Right renal cortex interstitium (tissue), 3 donors: ENCODE measurements at regions not wholly inside any gene's neighbourhood (a gene's known extent, or its start where the extent isn't known, plus 50 kb on each side); places are given as distances from the start of the nearest gene placed in this dataset.
"Not testable (repeated sequence)": the region's sequence is repeated elsewhere in the genome, so short reads cannot be mapped to it uniquely, and the experiment has no call there.

ENCODE experiments used
- DNase-seq, 3 donors: peaks; one replicate each; pipeline ENCODE4 v3.0.0-alpha.2; 2013; ENCODE audit warnings: low read depth in 3 of 3, low spot score in 2 of 3

DNA sequence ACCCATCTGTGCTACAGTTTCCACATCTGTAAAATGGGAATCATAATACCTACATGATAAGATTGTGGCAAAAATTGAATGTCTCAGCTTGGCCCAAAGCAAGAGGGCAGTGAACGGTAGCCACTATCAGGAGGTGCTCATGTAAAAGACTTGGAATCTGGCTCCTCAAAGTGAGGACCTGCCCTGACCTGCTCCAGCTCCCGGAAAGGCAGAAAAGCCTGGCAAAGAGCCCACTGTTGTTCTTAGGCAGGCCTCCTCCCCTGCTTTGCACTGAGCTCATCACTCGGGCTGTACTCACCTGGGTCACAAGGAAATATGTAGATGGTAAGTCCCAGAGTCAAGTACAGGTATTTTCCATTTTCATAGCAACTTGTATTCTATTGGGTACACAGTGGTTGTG, 250.7 kb upstream of the TBL1XR1 start:
- no peak for DNase-seq

DNA sequence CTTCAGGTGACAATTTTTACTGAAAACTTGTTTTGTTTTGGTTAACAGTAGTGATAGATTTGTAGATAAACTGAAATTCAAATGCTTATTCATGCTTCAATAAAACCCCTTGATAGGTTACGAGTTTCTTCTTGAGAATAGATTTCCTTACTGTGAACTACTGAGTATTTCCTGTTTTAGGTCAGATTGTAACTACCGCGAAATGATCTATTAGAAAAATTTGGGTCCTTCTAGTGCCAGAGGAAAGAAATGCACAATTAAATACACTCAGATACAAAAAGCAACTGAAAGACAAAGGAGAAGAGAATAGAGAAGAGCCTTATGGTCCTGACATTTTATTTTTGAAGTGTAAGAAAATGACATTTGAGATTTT, 251.7 kb upstream of the TBL1XR1 start:
- DNase-seq = no peak

DNA sequence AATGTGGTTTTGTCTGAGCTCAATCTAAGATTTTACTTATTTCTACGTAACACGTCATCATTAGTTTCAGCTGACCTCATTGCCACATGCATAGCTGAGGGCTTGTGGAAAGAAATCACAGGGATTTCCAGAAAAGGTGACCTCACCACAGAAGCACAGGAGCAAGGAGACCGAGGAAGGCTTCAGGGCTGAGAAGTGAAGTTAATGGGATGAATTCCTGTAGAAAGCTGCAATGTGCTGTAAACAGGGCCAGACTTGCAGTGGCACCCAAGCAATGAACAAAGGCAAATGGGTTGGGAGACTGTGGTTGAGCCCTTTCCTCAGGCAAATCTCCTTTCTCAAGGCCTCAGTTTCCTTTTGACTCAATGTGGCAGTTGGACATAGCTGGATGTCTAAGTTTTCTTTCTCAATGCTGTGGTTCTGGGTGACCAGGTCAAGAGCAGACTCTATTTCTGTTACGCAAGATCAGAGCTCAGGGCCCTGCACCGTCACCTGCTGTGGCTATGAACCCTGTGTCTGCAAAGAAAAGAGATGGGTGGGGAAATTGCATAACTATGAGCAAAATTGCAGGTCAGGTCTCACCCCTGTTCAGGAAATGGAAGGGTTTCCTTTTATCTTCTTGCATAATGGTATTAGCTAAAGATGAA, 252.2 kb upstream of the TBL1XR1 start:
- DNase-seq = no peak

GRCh38 chr3:177451301-177451750, 254.0 kb upstream of the TBL1XR1 start:
- DNase-seq = no peak

DNA sequence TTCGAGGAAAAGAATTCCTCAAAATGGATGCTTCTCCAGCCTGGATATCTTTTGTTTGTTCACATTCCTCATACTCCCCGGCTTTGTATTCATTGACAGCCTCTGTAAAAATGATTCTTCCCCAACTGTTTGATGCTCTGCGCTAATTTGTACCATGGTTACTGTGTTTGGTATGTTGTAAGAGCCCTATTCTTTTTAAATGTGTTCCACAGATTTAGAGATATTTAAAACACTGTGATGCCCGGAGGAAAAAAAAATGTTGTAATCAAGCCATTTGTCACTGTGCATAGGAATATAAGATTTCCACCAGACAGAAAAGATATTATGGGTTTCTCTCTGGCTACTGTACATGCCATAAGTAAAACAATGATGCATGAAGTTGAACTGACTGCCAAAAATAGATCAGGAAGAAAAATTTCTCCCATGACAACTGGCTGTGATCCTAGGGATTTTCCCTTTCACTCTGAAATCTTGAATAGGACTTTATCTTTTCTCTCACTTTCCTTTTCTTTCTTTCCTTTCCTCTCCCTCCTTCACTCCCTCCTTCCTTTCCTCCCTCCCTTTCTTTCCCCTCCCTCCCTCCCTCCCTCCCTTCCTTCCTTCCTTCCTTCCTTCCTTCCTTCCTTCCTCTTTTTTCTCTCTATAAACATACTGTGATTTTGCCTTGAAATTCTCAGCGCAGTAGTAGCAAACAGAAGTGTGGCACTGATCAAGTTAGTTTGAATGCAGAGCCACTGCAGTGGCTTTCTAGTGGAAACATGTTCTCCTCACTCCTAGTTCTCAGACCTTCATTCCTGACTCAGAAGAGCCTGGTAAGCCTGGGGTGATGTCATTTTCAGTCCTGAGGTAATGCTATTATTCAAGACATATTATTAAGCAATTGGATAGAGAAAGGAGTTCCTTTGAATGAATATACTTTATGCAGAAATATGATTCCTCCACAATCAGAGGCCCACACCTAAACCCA, 254.9 kb upstream of the TBL1XR1 start:
- DNase-seq = no peak

DNA sequence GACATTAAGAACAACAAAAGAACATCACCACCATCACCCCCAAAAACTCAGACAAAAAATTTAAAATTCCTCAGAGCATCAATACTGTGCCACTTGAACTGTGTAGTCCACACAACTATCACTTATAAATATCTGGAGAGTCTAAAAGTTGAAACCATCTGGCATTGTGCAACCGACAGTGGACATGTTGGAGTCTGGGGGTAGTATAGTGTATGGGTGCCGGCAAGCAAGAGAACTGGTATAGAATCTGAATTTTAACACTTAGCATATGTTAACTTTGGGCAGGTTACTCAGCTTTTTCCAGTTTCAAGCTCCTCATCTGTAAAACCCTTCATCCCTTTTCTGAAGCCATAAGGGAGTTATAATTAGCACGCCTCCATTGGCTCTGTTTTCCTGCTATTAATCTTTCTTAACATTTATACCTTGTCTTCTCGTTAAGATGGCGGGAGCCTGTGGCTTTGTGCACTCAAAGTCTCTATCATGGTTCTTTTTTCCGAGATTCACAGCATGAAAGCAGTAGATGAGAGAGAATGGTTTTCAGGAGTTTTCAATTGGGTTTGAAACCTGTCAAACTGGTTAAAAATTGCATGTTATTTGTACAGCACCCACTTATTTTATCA, 255.7 kb upstream of the TBL1XR1 start:
- DNase-seq = no peak

DNA sequence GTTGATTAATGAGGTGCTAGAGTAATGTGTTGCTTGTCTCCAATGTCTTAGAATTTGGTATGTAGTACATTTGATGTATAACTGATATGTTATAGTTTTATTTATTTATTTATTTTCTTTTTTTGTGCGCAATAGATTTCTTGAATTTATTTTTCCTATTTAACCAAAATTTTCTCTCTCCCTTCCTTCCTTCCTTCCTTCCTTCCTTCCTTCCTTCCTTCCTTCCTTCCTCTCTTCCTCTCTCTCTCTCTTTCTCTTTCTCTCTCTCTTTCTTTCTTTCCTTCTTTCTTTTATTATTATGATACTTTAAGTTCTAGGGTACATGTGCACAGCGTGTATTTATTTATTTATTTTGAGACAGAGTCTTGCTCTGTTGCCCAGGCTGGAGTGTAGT, 256.2 kb upstream of the TBL1XR1 start:
- DNase-seq = no peak

DNA sequence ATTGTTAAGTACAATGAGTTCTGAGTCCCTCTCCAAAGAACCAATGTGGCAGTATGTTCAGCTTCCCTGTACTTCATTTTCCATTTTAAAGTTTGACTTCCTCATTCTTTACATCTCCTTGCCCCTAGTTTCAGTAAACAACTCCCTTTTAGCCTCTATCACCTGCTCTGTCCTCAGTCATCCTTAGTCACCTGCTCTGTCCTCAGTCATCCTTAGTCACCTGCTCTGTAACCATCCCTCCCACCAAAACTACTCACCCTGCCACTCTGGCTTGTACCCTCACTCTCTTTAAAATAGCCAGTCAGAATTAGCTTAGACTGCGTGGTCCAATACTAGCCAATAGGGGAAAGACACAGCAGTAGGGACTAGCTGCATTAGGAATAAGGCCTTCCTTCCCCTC, 259.9 kb upstream of the TBL1XR1 start:
- not testable (repeated sequence) for DNase-seq

- no peak for DNase-seq
These were observed 262.1 kb upstream of the TBL1XR1 start for GRCh38 chr3:177459401-177459800.

GRCh38 chr3:177460047-177460446, 262.8 kb upstream of the TBL1XR1 start:
- DNase-seq = no peak

GRCh38 chr3:177461765-177462164, 264.5 kb upstream of the TBL1XR1 start:
- no peak for DNase-seq

DNA sequence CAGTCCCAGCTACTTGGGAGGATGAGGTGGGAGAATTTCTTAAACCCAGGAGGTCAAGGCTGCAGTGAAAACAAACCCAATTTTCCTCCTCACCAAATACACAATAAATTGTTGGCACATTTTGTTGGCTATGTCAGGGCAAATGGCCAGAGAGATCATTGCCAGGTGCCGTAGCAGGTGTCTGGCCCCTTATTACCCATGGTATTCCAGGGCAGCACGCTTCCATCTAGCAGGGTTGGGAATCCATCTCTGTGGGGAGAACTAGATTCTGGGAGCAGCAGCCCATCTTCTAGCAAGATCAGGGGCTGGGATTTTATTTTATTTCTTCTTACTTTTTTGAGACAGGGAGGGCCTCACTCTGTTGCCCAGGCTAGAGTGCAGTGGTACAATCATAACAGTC, 266.1 kb upstream of the TBL1XR1 start:
- not testable (repeated sequence) for DNase-seq

DNA sequence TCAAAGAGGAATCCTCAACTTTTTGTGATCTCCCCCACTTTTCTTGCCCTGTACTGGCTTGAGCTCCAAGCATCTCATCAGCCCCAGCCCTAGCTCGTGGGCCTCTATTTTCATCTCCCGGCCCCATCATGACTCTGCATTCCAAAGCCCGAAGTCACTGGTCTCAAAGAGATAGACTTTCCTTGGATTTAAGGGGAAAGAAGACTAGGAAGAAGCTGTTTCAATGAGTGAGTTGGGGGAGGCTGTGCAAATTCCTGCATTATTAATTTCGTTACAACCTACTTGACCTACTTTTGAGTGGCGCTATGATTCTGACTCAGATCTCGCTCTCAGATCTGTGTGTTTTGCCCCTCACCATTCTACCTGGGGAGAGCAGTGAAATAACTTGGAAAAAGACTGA, 266.6 kb upstream of the TBL1XR1 start:
- DNase-seq = no peak

DNA sequence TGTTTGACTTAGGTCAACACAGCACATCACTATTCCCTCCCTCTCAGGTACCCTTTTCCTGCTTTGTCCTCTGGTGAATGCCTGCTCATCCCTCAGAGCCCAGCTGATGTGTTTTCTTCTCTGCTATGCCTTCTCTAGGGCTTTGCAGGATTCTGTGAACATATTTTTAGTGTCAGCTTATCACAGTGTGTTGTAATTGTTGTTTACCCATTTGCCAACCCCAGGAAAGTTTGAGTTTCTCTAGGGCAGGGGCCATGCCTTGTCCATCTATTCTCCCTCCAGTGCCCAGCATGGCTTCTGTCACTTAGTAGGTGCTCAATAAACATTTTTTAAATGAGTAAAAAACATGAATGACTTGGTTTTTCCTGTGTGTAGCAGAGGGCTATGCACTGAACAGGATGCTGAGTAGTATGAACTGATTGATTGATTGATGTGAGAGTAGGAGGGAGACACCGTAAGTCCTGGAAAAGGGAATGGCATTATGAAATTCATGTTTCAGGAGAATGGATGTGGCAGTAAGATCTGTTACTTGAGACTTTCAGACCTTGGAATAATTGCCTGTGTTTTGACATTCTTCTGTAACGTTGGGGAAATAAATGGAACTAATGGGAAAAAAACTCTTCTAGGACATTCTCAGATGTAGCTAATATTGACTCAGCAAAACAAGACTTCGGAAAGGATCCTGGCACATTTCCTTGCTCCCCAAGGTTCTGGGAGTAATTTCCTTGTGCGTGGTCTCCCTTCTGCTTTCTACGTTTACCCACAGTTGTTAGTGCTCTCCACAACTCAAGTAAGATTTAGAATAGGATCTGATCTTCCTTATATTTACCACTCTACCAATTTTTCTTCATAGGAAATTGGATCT, 267.3 kb upstream of the TBL1XR1 start:
- no peak for DNase-seq

- DNase-seq = no peak
These were observed 268.0 kb upstream of the TBL1XR1 start for GRCh38 chr3:177465257-177465642.

GRCh38 chr3:177466074-177466473, 268.8 kb upstream of the TBL1XR1 start:
- no peak for DNase-seq

DNA sequence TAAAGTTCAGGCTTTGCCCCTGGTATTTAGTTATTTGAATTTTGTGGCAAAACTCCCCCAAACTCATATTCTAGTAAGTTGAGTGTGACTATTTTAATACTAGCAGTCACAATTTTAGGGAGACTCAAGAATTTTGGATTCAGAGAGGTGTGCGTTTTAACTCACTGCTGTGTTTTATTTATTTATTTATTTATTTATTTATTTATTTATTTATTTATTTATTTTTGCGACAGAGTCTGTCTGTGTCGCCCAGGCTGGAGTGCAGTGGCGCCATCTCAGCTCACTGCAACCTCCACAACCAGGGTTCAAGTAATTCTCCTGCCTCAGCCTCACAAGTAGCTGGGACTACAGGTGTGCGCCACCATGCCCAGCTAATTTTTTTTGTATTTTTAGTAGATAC, 269.3 kb upstream of the TBL1XR1 start:
- DNase-seq = not testable (repeated sequence)

- DNase-seq = no peak
These were observed 270.1 kb upstream of the TBL1XR1 start for GRCh38 chr3:177467247-177467985.

- DNase-seq = no peak
These were observed 271.0 kb upstream of the TBL1XR1 start for GRCh38 chr3:177468331-177468730.

DNA sequence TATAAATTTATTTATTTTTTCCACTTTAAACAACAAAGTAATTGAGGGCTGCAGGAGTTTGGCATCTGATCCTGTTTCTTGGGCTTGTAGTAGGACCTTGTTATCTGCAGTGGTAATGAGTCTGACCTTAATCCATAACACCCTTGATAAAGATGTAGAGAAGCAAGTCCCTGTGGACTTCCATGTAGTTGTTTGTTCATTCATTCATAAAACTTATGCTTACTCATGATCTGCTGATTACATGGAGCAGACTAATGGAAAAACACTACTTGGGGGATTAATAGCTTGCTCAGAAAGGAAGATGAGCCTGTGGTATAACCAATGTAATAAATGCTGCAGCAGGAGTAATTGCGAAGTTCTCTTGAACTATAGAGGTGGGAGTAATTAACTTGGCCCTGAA, 271.5 kb upstream of the TBL1XR1 start:
- DNase-seq = no peak
